GM12874 (cell line): ENCODE measurements at regions not wholly inside any gene's neighbourhood (a gene's known extent, or its start where the extent isn't known, plus 50 kb on each side); places are given as distances from the start of the nearest gene placed in this dataset.

Experiments
- TF ChIP-seq, protein P1 (sequence below): IDR thresholded peaks from 2 replicates; pipeline ENCODE4 v1.5.1; 2011; ENCODE audit warnings: low read depth, mild to moderate bottlenecking, control low read depth, low read length, moderate library complexity; ENCODE audit not compliant: insufficient read depth

GRCh38 chr12:18975933-18976332, 153.6 kb upstream of the PLEKHA5 start:
- TF ChIP-seq, protein P1, sequence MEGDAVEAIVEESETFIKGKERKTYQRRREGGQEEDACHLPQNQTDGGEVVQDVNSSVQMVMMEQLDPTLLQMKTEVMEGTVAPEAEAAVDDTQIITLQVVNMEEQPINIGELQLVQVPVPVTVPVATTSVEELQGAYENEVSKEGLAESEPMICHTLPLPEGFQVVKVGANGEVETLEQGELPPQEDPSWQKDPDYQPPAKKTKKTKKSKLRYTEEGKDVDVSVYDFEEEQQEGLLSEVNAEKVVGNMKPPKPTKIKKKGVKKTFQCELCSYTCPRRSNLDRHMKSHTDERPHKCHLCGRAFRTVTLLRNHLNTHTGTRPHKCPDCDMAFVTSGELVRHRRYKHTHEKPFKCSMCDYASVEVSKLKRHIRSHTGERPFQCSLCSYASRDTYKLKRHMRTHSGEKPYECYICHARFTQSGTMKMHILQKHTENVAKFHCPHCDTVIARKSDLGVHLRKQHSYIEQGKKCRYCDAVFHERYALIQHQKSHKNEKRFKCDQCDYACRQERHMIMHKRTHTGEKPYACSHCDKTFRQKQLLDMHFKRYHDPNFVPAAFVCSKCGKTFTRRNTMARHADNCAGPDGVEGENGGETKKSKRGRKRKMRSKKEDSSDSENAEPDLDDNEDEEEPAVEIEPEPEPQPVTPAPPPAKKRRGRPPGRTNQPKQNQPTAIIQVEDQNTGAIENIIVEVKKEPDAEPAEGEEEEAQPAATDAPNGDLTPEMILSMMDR = no peak

DNA sequence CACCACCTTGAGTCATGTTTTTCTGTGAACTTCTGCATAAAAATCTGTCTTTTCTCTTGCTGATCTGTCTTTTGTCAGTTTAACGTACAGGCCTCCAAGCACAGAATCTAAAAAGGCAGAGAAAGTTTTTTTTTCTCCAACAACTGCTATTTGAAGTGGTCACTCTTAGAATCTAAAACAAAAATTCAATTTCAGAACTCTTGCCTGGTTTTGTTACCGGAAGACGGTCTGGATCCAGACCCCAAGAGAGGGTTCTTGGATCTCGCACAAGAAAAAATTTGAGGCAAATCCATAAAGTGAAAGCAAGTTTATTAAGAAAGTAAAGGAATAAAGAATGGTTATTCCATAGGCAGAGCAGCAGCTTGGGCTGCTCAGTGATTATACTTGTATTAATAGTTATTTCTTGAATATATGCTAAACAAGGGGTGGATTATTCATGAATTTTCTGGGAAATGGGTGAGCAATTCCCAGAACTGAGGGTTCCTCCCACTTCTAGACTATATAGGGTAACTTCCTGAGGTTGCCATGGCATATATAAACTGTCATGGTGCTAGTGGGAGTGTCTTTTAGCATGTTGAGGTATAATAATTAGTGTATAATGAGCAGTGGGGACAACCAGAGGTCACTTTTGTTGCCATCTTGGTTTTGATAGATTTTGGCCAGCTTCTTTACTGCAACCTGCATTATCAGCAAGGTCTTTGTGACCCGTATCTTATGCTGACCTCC, 150.0 kb upstream of the PLEKHA5 start:
- TF ChIP-seq, protein P1 = no peak

- TF ChIP-seq, protein P1 = no peak
Observed at GRCh38 chr12:18981732-18982131, 147.8 kb upstream of the PLEKHA5 start.

GRCh38 chr12:18982226-18982949, 147.1 kb upstream of the PLEKHA5 start:
- TF ChIP-seq, protein P1 = no peak

- TF ChIP-seq, protein P1 = no peak
Observed at GRCh38 chr12:18983854-18984253, 145.7 kb upstream of the PLEKHA5 start.

GRCh38 chr12:18990856-18991255, 138.7 kb upstream of the PLEKHA5 start:
- TF ChIP-seq, protein P1 = no peak

DNA sequence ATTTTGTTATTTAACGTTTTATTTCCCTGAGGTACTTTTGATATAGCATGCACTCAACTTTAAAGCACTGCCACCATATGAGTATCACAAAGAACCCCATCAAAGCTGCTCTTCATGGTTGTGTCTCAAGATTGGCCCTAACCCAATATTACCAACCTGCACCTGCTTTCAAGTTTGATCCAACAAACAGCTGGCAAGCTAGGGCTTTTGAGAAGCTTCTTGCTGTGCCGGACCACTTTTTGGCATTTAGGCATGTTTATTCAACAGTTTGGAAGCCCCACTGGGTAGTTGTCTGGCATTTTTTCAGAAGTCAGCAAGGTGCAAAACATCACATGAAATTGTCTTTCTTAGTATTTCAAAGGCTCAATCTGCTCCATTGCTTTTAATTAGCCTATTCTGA, 137.2 kb upstream of the PLEKHA5 start:
- TF ChIP-seq, protein P1 = no peak
